NCI-H345 treated with DMSO at 0.1 percent for 48 hours (cell line): ENCODE measurements at regions not wholly inside any gene's neighbourhood (a gene's known extent, or its start where the extent isn't known, plus 50 kb on each side); places are given as distances from the start of the nearest gene placed in this dataset.
A peak's percentile ranks its signal among the peaks of the same experiment; 100 is the strongest.

Experiments used
- DNase-seq: peaks from one replicate; lab custom pipeline; 2025; ENCODE audit not compliant: unreplicated experiment; lab: John Stamatoyannopoulos, UW

- no peak for DNase-seq
Measured at GRCh38 chr2:128368437-128369107, 49.9 kb upstream of the HS6ST1 start.

GRCh38 chr2:128369108-128369555 lies 50.5 kb upstream of the HS6ST1 start:
- no peak for DNase-seq

DNA sequence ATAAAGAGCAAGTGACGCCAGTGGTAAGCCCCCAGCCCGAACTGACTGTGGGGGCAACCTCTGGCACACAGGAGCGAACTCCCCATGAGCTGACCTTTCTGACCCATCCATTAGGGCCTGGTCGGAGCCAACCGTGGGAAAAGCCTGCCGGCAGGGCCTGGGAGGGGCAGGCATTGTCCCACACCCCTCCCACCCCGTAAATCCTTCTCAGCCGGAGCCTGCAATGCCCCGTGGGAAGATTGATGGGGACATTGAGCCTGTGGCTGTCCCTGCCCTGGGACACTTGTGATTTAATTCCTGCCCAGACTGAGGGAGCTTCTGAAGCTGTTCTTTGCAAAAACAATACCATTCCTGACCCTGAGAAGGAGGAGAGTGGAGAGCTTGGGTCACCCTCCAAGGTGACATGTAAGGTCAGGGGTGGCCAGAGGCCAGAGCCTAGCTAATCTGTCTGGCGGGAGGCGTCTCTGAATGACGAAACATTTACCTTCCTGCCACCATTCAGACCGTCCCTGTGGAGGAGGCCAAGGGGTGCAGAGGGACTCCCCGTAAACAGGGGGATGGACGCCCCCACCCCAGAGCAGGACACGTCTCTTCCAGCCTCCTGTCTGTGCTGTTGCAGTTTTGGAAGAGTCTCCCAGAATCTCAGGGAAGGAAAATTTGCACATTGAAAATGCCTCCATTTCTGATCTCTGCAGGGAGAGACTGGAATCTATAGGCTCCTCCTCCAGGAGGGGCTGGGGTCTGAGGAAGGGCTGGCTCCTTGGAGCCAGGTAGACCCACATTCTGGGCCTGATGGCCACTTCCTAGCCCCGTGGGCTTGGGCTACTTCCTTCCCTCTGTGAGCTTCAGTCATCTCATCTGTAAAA lies 51.2 kb upstream of the HS6ST1 start:
- DNase-seq: no peak

GRCh38 chr2:128370468-128371247 lies 52.0 kb upstream of the HS6ST1 start:
- no peak for DNase-seq

DNA sequence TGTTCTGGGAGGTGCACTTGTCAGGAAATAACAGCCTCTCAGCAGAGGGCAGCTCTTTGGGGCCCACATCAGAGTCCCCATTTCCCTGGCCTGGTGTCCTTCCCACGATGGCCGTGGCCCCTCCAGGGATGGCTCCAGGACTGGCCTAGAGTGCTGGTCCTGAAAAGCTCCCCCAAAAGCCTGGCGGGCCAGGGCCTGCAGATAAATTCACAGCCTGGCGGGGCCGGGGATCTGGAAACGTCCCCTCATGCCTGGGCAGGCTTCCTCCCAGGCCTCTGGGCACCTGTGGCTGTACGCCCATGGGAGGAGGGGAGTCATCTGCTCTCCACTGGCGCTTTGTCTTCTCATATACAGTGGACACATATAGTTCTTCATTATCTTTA lies 52.6 kb upstream of the HS6ST1 start:
- DNase-seq: no peak

- no peak for DNase-seq
Measured at GRCh38 chr2:128371648-128372345, 53.1 kb upstream of the HS6ST1 start.

DNA sequence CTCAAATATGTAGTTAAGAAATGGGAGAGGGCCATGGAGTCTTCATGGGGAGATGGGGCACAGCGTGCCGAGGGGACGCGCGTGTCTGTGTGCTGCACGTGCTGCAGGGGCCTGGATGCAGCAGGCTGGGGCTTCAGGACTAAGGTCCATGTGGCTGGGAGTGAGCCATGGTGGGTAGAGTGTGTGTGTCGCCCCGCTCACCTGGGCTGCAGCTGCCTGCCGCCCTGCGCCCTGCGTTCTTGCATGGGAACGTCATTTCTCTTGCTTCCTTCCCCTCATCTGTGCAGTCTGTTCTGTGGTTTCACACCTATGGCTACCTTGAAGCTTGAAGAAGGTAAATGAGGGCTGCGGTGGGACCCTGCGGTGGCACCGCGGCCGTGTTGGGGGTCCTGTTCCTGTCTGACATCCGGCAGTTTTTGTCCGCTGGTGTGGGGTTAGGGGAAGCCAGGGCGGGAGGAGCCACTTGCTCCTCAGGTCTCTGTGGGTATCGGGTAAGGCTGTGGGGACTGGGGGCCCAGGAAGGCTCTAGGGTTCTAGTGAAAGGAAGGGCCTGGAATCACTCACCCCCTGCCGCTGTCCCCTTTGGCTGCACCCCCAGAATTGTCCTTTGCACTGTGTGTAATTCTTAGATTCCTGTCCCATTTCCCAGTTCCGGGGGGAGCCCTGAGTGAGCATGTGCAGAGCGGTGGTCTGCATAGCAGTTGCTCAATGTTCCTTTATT lies 54.1 kb upstream of the HS6ST1 start:
- no peak for DNase-seq

DNA sequence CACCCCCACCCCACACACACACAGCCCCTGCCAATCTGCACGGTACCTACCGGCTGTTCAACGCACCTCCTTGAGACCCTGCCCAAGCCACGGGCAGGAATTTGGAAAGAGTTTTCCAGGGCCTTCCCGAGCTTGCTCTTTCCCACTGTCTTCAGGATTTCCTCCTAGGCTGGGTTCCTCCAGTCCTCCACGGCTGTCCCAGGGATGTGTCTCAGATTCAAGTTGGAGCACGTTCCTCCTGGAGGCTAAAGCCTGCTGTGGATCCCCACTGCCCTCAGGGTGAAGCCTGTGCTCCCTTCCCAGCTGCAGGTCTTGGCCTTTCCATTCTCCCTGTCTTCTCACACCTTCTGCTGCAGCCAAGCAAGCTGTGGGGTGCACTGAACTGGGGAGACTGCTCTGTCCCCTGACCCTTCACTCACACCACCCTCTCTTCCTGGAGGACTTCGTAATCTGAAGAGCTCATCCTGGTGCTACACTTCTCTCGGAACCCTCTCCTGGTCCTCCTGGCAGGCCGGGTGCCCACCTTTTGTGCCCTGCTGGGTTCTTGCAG lies 54.9 kb upstream of the HS6ST1 start:
- no peak for DNase-seq

- no peak for DNase-seq
Measured at GRCh38 chr2:128374001-128374710, 55.5 kb upstream of the HS6ST1 start.

DNA sequence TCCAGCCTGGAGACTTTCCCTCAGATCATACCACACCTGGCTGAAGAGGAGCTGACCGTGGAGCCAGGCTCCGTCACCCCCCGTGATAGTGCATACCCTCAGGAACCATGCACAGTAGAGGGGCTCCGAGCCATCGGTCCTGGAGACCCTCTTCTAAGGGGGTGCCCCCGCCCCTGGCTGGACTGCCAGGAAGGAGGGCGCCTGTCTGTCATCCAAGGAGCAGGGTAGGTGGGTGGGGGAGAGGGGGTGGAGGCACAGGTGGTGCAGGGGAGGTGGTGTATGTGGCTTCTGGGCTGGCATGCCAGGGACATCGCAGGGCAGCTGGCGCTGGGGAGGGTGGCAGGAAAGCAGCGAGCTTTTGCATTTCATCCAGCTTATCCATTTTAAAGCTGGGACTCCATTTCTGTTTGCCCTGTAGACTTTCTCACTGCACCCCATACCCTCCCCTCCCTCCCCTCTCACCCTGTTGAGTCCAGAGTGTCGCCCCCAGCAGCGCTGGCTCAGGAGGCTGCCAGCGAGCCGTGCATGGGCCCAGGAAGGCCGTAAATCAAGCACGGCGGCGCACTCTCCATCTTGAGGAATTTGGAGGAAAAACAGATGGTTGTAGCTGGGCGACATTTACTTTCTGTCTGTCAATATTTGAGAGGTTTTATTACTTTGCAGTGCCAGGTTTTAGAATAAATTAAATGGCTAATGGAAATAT lies 56.2 kb upstream of the HS6ST1 start:
- no peak for DNase-seq

DNA sequence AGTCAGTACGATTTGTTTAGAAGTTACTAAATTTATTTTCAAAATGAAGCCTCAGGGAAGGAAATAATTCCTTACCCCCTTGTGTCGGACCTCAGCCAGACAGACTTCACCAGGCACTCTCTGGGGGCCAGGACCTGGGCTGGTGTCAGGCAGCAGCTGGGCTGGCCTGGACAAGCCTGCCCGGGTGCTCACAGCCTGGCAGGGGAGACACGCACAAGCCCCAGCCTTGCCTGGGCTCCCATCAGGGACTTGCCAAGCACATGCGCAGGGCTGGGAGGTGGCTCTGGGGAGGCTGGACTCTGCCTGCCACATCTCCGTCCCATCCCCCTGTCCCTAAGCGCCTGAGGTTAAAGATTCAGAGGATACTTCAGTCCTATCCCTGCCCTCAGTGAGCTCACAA lies 56.8 kb upstream of the HS6ST1 start:
- no peak for DNase-seq

DNA sequence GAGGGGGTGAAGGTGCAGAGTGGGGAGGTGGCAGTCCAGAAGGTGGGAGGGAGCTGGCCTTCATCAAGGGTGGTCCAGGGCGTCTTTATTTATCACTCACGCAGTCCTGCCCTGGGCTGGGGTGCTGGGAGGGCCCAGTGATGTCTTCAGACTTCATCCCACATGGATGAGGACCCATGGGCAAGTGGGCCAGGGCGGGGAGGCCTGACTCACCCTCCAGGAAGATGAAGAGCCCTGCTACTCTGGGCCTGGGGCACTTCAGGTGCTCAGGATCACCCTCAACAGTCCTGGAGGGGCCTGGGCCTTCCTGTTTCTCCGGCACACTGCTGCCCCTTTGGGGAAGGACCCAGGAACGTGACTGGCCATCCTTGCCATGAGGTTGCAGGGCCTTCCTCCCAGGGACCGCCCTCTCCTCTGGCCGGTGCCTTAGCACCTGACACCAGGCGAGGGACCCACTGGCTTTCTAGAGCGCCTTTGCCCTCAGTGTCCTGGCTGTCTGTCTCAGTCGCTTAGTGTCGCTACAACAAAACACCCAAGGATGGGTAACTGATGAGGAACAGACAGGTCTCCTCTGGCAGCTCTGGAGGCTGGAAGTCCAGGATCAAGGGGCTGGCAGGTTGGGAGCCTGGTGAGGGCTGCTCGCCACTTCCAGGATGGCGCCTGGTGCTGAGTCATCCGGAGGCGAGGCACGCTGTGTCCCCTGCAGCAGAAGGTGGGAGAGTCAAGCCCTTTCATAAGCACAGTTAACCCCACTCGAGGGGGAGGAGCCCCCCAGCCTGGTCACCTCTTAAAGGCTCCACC lies 57.8 kb upstream of the HS6ST1 start:
- no peak for DNase-seq

DNA sequence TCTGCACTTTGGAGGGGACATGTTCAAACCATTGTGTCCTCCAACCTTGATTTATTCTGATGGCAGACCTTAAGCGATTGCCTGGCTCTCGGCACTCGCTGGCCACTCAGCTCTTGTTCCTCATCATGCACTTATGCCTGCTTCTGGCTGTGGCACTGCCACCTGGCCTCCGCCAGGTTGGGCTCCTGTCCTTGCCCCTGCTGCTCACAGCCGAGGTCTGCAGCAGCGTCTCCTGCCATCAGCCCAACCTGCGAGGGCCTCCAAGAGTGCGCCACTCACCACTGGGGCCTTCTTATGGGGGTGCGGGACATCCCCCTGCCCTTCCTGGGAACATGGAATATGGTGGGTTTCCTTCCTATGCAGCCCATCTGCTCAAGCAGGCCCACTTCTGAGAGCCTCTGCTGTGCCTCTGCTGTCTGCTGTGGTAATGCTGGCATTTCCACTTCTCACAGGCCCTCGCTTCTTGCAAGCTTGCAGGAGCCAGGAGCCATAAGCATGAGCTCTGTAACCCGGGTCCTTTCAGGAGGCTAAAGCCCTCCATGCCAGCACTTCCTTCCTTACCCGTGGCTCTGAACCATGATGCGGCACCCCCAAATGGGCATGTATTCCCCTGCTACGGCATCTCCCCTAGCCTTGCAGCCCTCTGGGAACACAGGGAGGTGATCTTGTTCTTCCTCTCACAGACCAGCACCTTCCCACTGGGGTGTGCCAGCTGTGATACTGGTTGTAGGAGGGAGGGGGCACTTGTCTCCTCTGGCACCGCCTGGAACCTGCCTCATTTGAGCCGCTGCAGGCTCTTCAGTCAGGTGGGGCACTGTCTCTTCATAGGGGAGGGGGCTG lies 58.6 kb upstream of the HS6ST1 start:
- DNase-seq: no peak

- no peak for DNase-seq
Measured at GRCh38 chr2:128378231-128379020, 59.8 kb upstream of the HS6ST1 start.

DNA sequence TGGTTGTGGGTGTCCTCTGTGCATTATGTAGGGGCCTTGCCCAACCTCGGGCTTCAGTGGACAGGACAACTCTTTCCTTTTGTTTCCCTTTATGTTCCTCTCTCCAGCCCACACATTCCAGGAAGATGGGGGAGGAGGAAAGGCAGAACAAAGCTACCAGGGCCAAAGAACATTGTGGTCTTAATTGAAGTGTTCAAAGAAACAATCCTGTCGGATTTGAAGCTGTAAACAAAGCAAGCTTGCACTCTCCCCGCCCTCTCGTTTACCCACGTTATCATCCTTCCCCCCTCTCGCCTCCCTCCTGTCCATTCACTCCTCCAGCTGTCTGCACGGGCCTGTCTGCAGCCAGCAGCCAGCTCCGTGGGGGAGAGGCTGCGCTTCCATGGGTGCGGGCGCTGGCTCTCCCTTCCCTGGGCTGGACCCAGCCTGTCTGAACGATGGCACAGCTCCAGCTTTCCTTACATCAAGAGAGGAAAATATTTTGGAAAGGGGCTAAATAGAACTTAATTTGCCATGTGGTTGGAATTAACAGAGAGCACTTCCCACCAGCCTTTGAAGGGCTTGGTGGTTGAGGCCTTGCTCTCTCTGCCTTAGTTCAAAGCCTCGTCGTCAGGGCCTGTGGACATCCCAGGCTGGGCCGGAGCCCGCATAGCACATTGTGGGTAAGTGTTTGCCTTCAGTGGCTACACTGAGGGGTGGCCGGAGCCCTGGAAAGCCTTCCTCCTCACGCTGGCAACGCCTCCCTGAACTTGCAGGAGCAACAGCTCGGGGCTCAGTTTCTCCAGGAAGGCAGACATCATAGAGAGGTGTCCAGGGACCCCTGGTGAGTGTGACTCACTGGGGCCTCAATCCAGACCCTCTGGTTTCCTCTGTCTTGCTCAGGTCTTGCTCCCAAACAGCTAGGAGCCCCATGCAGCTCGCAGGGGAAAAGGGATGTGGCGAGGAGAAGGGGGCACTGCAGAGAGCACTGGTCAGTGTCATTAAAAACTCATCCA lies 60.6 kb upstream of the HS6ST1 start:
- DNase-seq: peak; percentile 44
